Fibroblast of lung (primary cell): ENCODE measurements at regions not wholly inside any gene's neighbourhood (a gene's known extent, or its start where the extent isn't known, plus 50 kb on each side); places are given as distances from the start of the nearest gene placed in this dataset.

Experiments used
- DNase-seq, 2 donors: peaks; one replicate each; pipeline versions ENCODE4 v3.0.0 to v3.0.0-alpha.2; 2010; ENCODE audit warnings: low read depth in 2 of 2
- H2AFZ ChIP-seq: 2 replicates; pipeline ENCODE4 v1.5.1; 2012; ENCODE audit warnings: low read length, control low read depth, inconsistent platforms
- H3K27ac ChIP-seq: 2 replicates; pipeline ENCODE4 v1.5.1; 2011; ENCODE audit warnings: low read length, control low read depth; ENCODE audit not compliant: insufficient read depth
- H3K27me3 ChIP-seq: 2 replicates; pipeline ENCODE4 v1.5.1; 2011; ENCODE audit warnings: mild to moderate bottlenecking, low read length; ENCODE audit not compliant: control insufficient read depth, insufficient read depth
- H3K36me3 ChIP-seq: 2 replicates; pipeline ENCODE4 v1.5.1; 2011; ENCODE audit warnings: low read length; ENCODE audit not compliant: control insufficient read depth, insufficient read depth
- H3K4me1 ChIP-seq: 2 replicates; pipeline ENCODE4 v1.5.1; 2011; ENCODE audit warnings: low read length; ENCODE audit not compliant: control insufficient read depth, insufficient read depth; ENCODE audit errors: extremely low read depth
- H3K4me2 ChIP-seq: 2 replicates; pipeline ENCODE4 v1.5.1; 2011; ENCODE audit warnings: low read length, control low read depth; ENCODE audit not compliant: insufficient read depth; ENCODE audit errors: extremely low read depth
- H3K4me3 ChIP-seq, 4 experiments: fragments of 200-600 bp in 1 of 4; sonication (generic) in 1 of 4; replicated peaks in 1 of 4; 2 replicates each; pipeline ENCODE4 v1.5.1; 2011 to 2016; ENCODE audit warnings: low read length in 4 of 4, low read depth in 3 of 4, mild to moderate bottlenecking in 3 of 4, control low read depth in 2 of 4, inconsistent platforms in 1 of 4, mixed read lengths in 1 of 4; ENCODE audit not compliant: insufficient read depth in 1 of 4; ENCODE audit errors: control extremely low read depth in 1 of 4
- H3K79me2 ChIP-seq: 2 replicates; pipeline ENCODE4 v1.5.1; 2012; ENCODE audit warnings: mild to moderate bottlenecking, low read length, inconsistent platforms; ENCODE audit not compliant: control insufficient read depth, insufficient read depth
- H3K9ac ChIP-seq: 2 replicates; pipeline ENCODE4 v1.5.1; 2011; ENCODE audit warnings: mild to moderate bottlenecking, low read length, control low read depth; ENCODE audit not compliant: insufficient read depth
- H3K9me3 ChIP-seq: 2 replicates; pipeline ENCODE4 v1.5.1; 2012; ENCODE audit warnings: low read depth, low read length; ENCODE audit not compliant: control insufficient read depth, insufficient read depth
- H4K20me1 ChIP-seq: 2 replicates; pipeline ENCODE4 v1.5.1; 2011; ENCODE audit warnings: low read length; ENCODE audit not compliant: control insufficient read depth, insufficient read depth; ENCODE audit errors: extremely low read depth
- CTCF ChIP-seq, 2 donors: IDR thresholded peaks in 1 of 2; conservative IDR thresholded peaks in 1 of 2; 1 replicate in 1 of 2; 2 replicates in 1 of 2; pipeline ENCODE4 v1.5.1; 2011 to 2012; ENCODE audit warnings: low read length in 2 of 2, control low read depth in 1 of 2, inconsistent platforms in 1 of 2, low read depth in 1 of 2, mild to moderate bottlenecking in 1 of 2
- EZH2 ChIP-seq: IDR thresholded peaks from 2 replicates; pipeline ENCODE4 v1.5.1; 2012; ENCODE audit warnings: low read length, control low read depth, mild to moderate bottlenecking; ENCODE audit errors: missing control alignments

- no peak overlapping the region for H3K9ac ChIP-seq
- H3K27me3 ChIP-seq, result no peaks in the 10 kb centered on the region
- H3K4me1 ChIP-seq, result no peaks in the 10 kb centered on the region
- no peak overlapping the region for H3K4me3 ChIP-seq
- no peak for DNase-seq
- no peak overlapping the region for H2AFZ ChIP-seq
- no peaks in the 10 kb centered on the region for H3K36me3 ChIP-seq
- H3K79me2 ChIP-seq, result no peaks in the 10 kb centered on the region
- no peak for TF ChIP-seq CTCF (conservative IDR thresholded peaks at IDR 0.05 in 1 of 2, IDR thresholded peaks at IDR 0.05 in 1 of 2; ENCODE audit: low read depth in 1 of 2, low read length in 2 of 2)
- TF ChIP-seq EZH2, result no peak
- H4K20me1 ChIP-seq, result no peaks in the 10 kb centered on the region
- no peaks in the 10 kb centered on the region for H3K9me3 ChIP-seq
- no peak overlapping the region for H3K27ac ChIP-seq
- no peak overlapping the region for H3K4me2 ChIP-seq
Observed at GRCh38 chr10:128206676-128207075, 80.5 kb upstream of the MKI67 start.

GRCh38 chr10:128209862-128210214, 83.6 kb upstream of the MKI67 start:
- H3K36me3 ChIP-seq, result no peaks in the 10 kb centered on the region
- no peaks in the 10 kb centered on the region for H4K20me1 ChIP-seq
- H3K4me1 ChIP-seq, result no peaks in the 10 kb centered on the region
- TF ChIP-seq EZH2 (no peak), CTCF (conservative IDR thresholded peaks at IDR 0.05 in 1 of 2, IDR thresholded peaks at IDR 0.05 in 1 of 2; ENCODE audit: low read depth in 1 of 2, low read length in 2 of 2) (no peak)
- H3K9ac ChIP-seq, result no peak overlapping the region
- no peaks in the 10 kb centered on the region for H3K79me2 ChIP-seq
- H3K9me3 ChIP-seq, result no peaks in the 10 kb centered on the region
- peak overlapping the region in 1 of 4 experiments; percentile 44 for H3K4me3 ChIP-seq
- no peak for DNase-seq
- H3K4me2 ChIP-seq, result no peak overlapping the region
- no peaks in the 10 kb centered on the region for H3K27me3 ChIP-seq
- H3K27ac ChIP-seq, result no peak overlapping the region
- no peak overlapping the region for H2AFZ ChIP-seq

GRCh38 chr10:128210215-128211063, 84.2 kb upstream of the MKI67 start:
- TF ChIP-seq CTCF (conservative IDR thresholded peaks at IDR 0.05 in 1 of 2, IDR thresholded peaks at IDR 0.05 in 1 of 2; ENCODE audit: low read depth in 1 of 2, low read length in 2 of 2) (peak; percentile 48 to 54), EZH2 (no peak)

More at GRCh38 chr10:128210215-128211063, 84.2 kb upstream of the MKI67 start:
- Histone ChIP-seq H2AFZ (peak overlapping the region; percentile 20), H3K36me3 (no peaks in the 10 kb centered on the region), H3K27me3 (no peaks in the 10 kb centered on the region), H3K27ac (no peak overlapping the region), H3K79me2 (no peaks in the 10 kb centered on the region), H3K4me2 (peak overlapping the region; percentile 13), H4K20me1 (no peaks in the 10 kb centered on the region), H3K9ac (no peak overlapping the region), H3K4me3 (peak overlapping the region; percentile 10 to 44 (median 28)), H3K4me1 (no peaks in the 10 kb centered on the region), H3K9me3 (no peaks in the 10 kb centered on the region)
- DNase-seq, result peak; percentile 8 to 34
